NCI-H146 treated with DMSO at 0.1 percent for 48 hours (cell line): ENCODE measurements at regions not wholly inside any gene's neighbourhood (a gene's known extent, or its start where the extent isn't known, plus 50 kb on each side); places are given as distances from the start of the nearest gene placed in this dataset.

Source experiments
- DNase-seq: peaks from one replicate; lab custom pipeline; 2025; ENCODE audit not compliant: unreplicated experiment; lab: John Stamatoyannopoulos, UW

DNA sequence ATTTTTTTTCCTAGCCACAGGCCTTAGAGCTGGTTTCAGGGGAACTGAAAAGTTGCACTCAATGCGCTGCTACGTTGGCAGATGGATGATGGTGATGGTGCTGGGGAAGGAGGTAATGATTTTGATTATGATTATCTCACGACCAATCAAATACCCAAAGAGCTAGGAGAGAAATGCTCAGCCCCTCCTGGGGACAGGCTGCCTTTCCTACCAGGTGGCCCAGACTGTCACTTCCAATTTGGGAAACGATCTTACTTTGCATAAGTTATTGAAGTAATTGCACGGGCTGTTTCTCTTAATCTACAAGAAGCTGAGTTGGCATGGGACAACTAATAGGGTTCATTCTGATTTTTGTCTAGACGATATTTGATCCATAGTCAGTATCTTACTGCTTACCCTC, 379.7 kb upstream of the EEF2KMT start:
- DNase-seq: no peak

DNA sequence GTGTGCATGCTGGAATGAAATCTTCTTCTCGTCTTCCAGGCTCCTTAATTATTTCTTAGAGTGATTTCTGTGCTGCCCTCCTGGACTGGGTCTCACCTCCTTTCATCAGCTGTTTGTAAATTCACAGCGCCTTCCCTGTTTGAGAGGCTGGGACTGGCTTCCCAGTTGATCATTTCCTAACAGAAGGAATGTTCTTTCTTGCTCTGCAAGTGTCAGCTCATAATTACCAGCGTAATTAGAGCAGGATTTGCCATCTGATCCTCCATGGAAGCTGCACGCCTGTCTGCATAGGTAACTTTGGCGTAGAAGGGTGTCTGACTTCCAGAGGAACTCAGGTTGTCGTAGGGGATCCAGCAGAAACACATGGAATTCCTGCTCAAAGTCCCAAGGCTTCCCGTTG, 375.0 kb upstream of the EEF2KMT start:
- DNase-seq: no peak

DNA sequence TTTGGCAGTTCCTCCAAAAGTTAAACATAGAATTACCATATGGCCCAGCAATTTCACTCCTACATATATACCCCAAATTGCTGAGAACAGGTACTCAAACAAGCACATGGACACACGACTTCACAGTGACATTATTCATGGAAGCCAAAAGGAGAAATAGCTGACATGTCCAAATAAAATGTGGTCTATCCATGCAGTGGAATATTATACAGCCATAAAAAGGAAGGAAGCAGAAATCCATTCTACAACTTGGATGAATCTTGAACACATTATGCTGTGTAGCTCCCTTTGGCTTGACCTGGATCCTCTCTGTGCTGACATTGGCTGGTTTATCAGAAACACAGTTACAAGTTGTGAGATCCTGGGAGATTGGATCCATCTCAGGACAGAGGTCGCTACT, 370.9 kb upstream of the EEF2KMT start:
- no peak for DNase-seq

DNA sequence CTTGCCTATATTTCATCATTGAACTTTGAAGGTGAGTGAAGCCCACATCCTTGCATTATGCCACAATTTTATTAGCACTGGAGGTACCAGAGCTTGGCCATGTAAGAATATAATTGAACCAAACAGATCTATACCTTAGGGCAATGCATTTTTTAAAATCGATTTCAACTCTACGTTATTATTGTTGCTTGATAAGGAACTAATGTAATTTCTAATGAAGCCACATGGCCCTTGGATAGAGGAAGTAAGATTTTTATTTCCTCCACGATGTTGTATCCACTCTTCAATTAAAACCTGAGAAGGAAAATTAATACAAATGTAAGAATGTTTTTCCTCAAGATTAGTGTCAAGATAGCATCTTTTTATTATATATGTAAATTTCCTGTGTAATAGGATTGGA, 370.0 kb upstream of the EEF2KMT start:
- DNase-seq: no peak

DNA sequence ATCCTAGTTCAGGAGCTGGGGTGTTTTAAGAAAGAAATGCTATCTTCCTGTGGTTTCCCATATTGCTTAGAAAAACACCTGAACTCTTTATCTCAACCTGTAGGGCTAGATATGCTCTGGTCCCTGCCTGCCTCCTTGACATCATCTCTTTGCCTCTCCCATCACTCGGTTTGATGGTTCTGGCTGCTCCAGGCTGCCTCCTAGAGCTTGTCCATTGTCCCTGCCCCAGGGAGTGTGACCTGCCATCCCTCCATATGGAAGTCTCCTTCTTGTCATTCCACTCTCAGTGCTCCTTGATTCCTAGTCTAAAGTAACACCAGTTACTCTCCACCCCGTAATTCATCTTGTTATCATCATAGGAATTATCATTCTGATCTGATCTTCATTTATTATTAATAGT, 369.0 kb upstream of the EEF2KMT start:
- no peak for DNase-seq

DNA sequence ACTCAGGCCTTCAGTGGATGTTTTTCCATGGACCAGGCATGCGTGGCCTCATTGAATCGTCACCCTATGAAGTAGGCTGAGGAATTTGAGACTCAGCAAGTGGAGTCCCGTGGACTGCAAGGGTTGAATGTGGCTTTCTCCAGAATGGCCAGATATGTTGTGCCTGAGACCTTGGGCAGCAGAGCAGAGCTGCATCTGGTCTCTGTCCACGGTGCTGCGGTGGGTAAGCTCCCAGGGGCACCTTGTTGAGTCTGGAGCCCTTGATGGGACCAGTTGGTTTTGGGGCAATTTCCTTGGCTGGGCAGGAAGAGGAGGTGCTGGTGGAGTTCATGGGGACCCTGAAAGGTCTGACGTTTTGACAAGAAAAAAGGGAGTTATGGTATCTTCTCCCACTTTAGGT, 368.1 kb upstream of the EEF2KMT start:
- DNase-seq: no peak

DNA sequence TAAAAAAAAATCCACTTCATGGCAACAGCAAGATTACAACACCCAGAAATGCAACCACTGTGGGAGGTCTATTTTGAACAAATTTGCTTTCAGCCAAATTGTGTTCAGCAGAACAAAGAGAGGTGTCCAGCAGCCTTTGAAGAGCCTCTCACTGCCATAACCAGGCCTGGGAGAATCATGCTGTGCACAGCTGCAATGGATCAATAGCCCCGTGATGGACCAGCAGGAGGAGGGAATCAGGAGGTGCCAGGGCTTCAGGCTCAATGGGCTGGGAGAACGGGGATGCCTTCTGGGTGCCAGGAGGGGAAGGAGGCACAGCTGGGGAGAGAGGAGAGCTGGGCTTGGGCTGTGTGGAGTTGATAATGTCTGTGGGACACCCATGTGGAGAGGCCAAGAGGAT, 366.2 kb upstream of the EEF2KMT start:
- DNase-seq: peak; percentile 4

DNA sequence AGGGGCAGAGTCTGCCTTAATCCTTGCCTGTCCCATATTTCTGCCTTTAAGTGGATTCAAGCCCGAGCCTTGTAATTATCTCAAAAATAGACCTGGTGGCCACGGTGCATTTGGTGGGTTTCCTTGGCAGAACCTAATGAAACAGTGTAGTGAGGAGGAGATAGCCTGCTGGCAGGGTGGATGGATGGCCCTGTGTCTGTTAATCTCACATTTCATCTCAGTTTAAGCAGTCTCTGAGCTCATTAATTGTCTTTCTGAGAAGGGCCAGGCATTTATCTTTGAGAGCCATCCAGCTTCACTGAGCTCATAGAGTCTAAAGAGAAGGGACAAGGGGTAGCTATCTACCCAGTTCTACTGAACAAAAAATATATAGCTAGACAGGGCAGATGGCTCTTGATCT, 364.0 kb upstream of the EEF2KMT start:
- no peak for DNase-seq

DNA sequence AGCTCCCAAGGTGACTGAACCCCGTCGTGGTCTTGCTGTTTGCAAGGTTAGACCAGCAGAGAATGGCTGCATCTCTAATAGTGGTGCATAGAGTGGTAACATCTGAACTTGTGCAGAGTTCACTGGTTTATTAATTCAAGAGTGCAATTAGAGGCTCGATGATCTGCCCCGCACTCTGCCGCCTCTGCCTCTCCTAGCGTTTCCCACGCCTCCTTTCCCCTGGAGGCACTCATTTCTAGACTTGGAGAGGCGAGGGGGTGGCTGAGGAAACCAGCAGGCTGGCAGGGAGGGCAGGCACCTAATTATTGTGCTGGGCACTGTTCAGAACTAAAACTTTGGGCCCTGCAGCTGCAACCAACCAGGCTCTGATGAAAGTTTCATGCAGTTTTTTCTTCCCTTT, 363.5 kb upstream of the EEF2KMT start:
- no peak for DNase-seq

DNA sequence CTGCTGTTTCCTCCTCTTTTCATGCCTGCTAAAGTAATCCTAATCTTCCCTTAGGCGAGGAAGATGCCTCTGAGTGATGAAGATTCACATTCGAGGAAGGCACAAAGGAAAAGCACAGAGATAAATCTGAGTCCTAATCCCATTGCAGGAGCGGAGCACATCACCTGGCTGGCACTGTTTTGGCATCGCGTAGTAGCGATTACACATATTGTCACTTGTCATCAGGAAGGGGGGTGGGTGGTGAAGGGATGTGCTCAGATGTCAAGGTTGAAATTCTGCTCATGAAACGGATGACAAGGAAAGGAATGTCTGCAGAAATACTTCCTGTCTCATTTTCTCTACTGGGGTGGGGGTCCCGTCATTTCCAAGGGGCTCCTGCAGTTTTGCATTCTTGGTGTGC, 363.1 kb upstream of the EEF2KMT start:
- no peak for DNase-seq

DNA sequence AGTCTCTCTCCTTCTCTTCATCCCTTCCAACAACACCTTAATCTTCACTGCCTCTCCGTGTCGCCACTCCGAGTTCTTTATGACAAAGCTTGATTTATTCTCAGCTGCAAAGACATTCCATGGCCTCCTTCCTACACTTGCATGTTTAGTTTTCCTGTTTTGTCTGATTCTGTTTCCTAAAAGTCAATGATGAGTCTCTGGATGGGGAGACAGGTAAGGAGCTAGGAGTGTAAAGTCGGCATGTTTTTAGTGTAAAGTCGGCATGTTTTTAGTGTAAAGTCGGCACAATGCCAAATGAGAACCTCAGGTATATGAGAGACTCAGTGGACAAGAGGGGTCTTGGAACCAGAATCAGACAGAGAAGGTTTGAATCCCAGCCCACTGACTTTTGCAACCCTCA, 362.3 kb upstream of the EEF2KMT start:
- DNase-seq: no peak

DNA sequence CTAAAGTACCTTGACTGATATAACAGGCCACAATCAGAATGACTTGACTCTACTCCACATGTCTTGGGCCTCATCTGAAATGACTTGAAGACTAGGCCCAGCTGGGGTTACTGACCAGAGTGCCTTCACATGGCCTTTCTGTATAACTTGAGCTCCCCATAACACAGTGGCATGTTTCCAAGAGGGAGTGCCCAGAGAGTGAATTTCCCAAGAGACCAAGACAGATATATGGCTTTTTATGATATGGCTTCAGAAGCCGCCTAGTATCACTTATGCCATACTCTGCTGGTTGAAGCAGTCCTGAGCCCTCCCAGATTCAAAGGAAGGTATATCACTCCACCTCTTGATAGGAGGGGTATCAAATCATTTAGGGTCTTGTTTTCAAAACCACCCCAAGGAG, 357.5 kb upstream of the EEF2KMT start:
- no peak for DNase-seq

DNA sequence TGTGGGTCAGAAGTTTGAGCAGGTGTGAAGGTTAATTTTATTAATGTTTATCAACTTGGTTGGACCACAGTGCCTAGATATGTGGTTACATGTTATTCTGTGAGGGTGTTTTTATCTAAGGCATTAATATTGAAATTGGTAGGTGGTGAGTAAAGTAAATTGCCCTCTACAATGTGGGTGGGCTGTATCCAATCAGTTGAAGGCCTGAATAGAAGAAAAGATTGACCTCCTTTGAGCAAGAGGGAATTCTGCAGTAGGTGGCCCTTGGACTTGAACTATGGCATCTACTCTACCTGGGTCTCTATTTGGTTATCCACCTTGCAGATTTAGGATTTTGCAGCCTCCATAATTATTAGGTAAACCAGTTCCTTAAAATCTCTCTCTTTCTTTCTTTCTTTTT, 356.8 kb upstream of the EEF2KMT start:
- DNase-seq: no peak

DNA sequence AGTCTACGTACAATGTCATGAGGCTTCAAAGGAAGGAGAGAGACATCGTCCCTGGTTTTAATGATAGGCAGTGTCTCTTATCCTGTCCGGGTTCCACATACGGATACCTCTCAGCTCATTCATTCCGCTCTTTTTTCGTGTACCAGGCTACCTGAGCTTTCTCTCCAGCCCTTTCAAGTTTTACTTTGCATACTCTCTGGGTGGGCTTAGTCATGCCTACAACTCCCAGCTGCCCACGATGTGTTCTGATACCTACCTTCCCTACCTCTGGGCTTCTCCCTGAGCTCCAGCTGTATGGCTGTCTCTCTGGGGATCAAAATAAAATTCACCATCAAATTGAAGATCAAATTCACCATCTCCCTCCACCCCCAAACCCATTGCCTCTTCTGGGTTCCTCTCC, 354.0 kb upstream of the EEF2KMT start:
- no peak for DNase-seq

DNA sequence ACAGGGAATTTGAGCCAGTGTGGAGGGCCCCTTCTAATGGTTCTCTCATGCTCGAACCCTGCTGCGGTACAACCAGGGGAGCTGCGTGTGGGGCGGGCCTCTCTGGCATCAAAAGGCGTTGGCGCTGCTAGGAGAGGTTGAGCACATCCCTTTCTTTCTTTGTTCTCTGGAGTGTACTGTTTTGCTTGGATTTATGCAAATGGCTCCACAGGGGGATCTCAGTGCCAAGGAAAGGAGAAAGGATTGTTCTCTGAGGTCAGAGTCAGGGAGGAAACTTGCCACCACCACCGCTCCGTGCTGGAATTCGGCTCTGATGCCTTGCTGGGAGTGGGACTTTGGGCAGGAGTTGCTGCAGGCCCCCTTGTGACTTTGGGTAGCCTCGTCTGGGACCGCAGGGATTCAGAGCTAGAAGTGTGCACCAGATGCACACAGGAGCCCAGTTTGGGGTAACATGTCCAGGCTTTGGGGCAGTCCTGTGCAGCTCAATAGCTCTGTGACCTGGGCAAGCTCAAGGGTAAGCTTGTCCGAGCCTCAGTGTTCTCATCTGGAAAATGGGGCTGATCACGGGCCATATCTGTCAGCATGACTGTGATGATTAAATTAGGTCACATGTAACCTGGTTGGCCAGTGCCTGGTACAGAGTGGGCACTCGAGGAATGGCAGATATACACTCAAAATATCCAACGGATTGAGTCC, 353.0 kb upstream of the EEF2KMT start:
- DNase-seq: no peak

DNA sequence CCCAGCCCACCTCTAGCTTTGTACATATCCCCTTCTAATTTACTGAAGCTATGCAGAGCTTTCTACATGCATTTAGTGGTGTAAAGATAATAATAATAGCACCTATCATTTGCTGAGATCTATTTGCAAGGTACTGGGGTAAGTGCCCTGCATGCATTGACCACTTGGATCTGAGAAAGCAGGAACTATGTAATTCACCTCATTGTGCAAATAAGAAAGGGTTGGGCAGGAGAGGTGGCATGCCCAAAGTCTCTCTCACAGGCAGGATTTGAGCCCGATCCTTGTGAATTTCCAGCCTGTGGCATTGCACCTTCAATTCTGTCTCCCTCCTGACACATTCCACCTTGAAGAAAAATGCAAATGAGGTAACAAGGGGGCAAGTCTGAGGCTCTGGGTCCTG, 352.3 kb upstream of the EEF2KMT start:
- no peak for DNase-seq

DNA sequence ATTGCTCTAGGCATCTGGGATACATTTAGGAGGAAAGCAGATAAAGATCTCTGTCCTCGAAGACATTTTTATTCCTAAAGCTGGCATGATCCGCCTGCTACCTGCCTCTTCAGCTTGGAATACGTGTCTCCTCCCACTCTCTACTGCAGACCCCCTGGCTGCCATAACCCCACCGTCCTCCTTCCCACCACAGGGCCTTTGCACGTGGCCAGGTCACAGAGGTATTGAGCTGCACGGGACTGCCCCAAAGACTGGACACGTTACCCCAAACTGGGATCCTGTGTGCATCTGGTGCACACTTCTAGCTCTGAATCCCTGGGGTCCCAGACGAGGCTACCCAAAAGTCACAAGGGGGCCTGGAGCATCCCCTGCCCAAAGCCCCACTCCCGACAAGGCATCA, 351.2 kb upstream of the EEF2KMT start:
- no peak for DNase-seq

DNA sequence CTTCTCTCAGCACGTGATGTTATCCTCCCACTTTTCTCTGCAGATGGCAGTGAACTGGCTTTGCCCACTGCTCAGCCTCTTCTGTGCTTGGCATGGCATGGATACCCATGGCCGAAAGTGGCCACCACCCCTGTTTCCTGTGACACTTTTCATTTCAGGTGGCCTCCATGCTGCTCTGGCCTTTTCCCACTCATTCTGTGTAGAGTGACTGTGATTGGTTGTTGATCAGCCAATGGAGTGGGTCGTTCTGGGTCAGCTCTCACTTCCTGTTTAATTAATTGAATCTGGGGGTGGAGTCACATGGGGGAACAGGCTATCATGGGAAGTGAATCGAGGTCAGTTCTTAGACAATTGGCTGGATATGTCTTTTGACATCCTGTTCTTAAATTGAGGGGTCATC, 350.1 kb upstream of the EEF2KMT start:
- DNase-seq: no peak

DNA sequence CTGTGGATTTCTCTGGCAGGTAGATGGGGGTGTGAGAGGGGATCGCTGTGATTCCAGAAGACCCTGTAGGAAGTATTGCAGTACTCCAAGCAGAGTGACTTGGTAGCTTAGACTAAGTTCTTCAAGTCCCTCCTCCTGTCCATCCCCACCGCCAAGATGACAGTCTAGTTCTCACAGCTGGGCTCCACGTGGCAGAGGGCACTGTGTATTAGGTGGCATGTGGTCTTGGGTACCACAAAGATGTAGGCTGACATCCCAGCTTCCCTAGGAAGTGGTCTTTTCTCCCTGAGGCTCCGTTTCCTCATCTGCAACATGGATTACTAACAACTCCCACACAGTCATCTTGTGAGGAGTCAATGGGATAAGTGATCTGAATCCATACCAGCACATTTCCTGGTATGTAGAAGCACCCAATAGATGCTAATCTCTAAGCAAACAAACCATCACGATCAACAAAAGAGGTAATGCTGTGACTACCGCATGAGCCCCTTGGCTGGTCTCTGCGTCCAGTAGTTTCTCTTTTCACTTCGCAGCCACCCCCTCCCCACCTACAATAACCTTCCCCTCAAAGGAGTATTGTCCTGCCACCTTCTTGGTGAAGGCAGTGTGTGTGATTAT, 349.1 kb upstream of the EEF2KMT start:
- DNase-seq: no peak

DNA sequence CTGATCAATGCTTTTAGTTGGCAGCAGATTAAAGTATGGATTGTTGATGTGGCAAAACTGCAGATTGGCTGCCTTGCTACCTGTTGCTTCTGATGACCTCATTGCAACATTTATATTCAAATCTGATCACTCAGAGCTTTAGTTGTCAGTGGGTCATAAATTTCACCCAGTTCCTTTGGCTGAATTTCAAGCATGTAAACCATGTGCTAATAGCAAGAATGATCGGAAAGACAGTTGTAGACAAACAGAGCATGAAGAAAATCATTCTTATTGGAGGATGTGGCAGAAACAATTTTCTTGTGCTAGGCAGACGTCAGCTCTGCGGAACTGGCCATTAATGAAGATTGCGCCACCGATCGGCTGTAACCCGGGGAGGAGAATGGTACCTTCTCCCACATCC, 346.6 kb upstream of the EEF2KMT start:
- DNase-seq: no peak

DNA sequence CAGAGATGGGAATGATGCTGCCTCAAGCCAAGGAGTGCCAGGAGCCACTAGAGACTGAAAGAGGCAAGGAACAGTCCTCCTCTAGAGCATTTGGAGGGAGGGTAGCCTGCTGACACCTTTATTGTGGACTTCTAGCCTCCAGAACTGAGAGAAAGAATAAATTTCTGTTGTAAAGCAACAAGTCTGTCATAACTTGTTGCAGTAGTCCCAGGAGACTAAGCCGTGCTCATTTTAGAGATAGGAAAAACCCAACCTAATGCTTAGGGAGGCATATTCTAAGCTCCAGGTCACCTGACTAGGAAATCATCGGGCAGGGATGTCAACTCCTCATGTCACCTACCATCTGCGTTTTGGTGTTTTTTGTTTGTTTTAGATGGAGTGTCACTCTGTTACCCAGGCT, 345.4 kb upstream of the EEF2KMT start:
- DNase-seq: no peak

DNA sequence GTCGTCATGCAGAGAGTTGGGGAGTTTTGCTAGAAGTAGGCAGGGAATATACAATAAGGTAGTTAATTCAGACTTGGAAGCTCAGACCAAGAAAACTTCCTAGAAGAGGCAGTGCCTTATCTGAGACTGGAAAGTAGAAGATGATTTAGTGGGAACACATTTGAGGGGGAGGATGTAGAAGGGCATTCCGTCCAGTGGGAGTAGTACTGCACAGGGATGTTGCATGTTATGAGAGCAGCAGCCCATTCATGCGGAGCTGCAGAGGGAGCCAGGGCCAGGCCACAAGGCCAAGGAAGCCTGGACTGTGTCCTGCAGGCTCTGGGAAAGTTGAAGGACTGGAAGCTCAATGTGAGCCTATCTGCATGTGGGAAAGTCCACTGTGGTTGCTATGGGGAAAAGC, 344.5 kb upstream of the EEF2KMT start:
- no peak for DNase-seq

DNA sequence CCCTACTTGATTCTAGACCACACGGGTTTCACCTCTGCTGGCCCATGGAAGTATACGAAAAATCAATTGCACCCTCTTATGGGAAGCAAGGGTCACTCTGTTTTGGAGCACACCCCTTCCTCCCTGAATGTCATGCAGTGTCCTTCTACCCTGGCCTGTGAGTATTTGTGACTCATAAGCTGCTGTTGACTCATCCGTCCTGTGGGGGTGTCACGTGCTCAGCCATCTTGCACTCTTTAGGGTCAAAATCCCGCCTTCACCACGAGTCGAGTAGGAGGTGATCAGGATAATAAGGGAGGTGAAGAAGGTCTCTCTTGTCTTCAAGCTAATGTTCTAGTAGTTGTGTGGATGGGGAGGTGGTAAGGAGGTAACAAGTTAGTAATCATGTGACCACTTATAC, 341.0 kb upstream of the EEF2KMT start:
- DNase-seq: no peak
